Adipocyte (in vitro differentiated cells): ENCODE measurements at regions not wholly inside any gene's neighbourhood (a gene's known extent, or its start where the extent isn't known, plus 50 kb on each side); places are given as distances from the start of the nearest gene placed in this dataset.

Experiments
- DNase-seq: peaks from one replicate; pipeline ENCODE4 v3.0.0-alpha.2; 2015; ENCODE audit warnings: low read depth
- H3K27me3 ChIP-seq: replicated peaks from 2 replicates; pipeline ENCODE4 v1.7.0; 2013; ENCODE audit warnings: mild to moderate bottlenecking, low read length, moderate library complexity; ENCODE audit not compliant: control insufficient read depth, insufficient read depth
- H3K36me3 ChIP-seq: 2 replicates; pipeline ENCODE4 v1.7.0; 2013; ENCODE audit warnings: low read length, mild to moderate bottlenecking, moderate library complexity; ENCODE audit not compliant: control insufficient read depth, insufficient read depth, severe bottlenecking
- H3K4me1 ChIP-seq: 2 replicates; pipeline ENCODE4 v1.7.0; 2013; ENCODE audit warnings: mild to moderate bottlenecking, low read length, moderate library complexity; ENCODE audit not compliant: control insufficient read depth, insufficient read depth
- H3K4me3 ChIP-seq: 2 replicates; pipeline ENCODE4 v1.7.0; 2013; ENCODE audit warnings: mild to moderate bottlenecking, low read length, moderate library complexity
- H3K9ac ChIP-seq: 2 replicates; pipeline ENCODE4 v1.7.0; 2013; ENCODE audit warnings: mild to moderate bottlenecking, low read length, moderate library complexity
- H3K9me3 ChIP-seq: 2 replicates; pipeline ENCODE4 v1.7.0; 2013; ENCODE audit warnings: mild to moderate bottlenecking, low read length, moderate library complexity; ENCODE audit not compliant: control insufficient read depth

DNA sequence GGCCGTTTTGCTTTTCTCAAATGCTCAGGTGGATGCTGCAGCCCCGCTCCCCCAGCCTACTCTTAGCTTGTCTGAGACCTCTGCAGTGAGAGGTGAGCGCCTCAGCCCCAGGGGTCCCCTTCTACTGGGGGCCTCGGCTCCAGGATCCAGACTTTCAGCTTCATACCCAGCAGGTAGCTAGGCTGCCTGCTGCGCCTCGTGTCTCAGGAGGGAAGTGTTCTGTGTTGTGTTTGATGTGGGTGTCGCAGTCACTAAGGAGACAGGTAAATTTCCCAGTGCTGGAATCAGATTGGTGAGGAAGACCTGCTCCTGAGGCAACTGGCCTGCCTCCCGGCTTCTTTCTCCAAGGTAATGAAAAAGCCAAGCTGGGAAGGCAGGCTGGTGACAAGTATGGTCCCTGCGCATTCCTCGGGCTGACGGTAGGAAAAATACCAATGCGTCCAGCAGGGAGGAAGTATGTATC lies 604.0 kb upstream of the SALL1 start:
- Histone ChIP-seq H3K9me3 (no peaks in the 10 kb centered on the region), H3K4me3 (no peak overlapping the region), H3K27me3 (peaks cover 7% of the 10 kb centered on the region), H3K9ac (no peak overlapping the region), H3K4me1 (no peaks in the 10 kb centered on the region), H3K36me3 (no peaks in the 10 kb centered on the region)
- DNase-seq, result no peak

DNA sequence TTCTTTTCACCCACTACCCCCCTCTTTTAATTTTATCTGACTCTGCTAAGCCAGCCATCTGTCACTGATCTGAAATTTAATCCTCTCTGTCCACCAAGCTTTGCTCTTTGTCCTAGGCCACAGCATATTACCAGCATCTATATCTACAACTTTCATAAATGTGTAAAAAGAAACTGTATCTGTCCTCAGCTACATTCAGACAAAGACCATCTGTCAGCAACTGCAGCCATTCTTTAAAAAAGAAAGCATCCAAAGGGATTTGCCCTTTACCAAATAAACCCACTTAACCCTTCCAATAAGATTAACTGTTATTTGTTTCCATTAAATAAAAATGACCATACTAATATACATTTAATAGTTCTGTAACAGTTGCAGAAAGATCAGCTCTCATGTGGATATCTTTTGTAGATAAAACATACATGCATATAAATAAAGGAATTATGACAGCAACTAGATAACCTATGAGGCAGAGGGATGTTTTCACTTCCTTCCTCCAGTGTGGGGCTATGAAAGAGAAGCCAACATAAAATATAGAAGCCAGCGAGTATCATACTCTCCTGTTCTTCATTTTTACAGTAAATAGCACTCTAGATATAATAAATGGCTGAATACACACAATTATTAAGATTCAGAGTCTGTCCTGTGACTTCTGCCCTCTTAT lies 602.5 kb upstream of the SALL1 start:
- Histone ChIP-seq H3K4me1 (no peaks in the 10 kb centered on the region), H3K4me3 (no peak overlapping the region), H3K9me3 (no peaks in the 10 kb centered on the region), H3K36me3 (no peaks in the 10 kb centered on the region), H3K27me3 (peaks cover 7% of the 10 kb centered on the region), H3K9ac (no peak overlapping the region)
- DNase-seq, result no peak

DNA sequence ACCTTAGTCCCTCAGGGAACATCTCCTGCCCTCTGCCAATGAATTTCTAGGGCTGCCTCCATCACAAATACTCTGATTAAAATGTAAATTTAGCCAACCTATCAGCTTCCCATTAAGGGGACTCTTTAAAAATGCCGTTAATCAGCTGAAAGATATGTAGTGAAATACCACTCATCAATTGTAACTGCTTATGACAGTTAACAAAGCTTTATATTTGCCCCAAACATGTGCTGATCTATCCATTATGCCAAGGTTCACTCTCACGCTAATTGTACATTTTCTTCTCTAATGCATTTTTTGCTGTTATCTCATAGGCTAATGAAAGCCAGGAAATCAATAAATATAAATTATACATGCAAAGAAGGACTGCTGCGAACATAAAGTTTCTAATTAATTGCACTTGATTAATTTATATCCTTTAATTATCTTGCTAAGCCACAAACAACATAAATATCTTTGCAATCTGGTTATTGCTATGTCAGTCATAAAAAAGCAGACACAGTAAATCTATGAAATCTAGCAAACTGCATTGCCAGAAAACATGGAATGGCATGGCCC lies 601.4 kb upstream of the SALL1 start:
- Histone ChIP-seq H3K4me1 (no peaks in the 10 kb centered on the region), H3K4me3 (no peak overlapping the region), H3K36me3 (no peaks in the 10 kb centered on the region), H3K9me3 (no peaks in the 10 kb centered on the region), H3K27me3 (peaks cover 7% of the 10 kb centered on the region), H3K9ac (no peak overlapping the region)
- no peak for DNase-seq

DNA sequence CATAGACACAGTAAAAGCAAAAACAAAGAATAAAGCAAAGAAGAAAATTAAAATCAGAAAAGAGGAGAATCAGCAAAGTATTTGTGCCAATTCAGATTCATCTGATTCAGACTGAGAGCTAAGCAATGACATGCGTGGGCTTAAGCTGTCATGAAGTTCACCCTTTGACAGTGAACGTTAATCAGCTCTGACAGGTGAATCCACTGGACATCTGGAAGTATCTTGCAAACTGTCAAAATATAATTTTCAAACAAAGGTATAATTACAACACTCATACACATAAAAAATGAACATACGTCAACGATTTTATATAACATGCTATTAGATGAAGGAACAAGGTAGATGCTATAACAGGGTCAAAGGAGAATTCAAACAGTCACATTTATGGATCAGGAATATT lies 596.3 kb upstream of the SALL1 start:
- DNase-seq, result no peak
- H3K27me3 ChIP-seq, result no peaks in the 10 kb centered on the region

DNA sequence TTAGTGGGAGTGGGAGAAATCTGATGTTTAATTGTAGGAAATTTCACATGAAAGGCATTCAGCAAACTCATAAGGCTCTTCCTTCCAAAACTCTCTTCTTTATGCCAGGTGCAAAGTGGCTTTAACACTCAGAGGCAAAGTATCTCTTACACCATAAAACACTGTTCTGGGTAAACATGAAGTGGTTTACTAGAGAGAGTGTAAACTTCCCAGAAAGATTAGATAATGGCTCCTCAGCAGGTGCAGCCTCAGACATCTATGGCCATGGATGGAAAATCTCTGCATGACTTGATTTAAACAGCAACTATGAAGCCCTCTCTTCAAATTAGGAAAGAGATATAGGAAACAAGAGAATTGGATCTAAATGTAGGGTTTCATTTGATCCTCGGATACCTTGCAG lies 583.1 kb upstream of the SALL1 start:
- Histone ChIP-seq H3K4me3 (no peak overlapping the region), H3K9me3 (no peaks in the 10 kb centered on the region), H3K36me3 (no peaks in the 10 kb centered on the region), H3K27me3 (peaks cover 6% of the 10 kb centered on the region), H3K9ac (no peak overlapping the region), H3K4me1 (no peaks in the 10 kb centered on the region)
- DNase-seq, result no peak

More for the DNA sequence above, 596.3 kb upstream of the SALL1 start:
- Histone ChIP-seq H3K9ac (no peak overlapping the region), H3K36me3 (no peaks in the 10 kb centered on the region), H3K4me1 (no peaks in the 10 kb centered on the region), H3K9me3 (no peaks in the 10 kb centered on the region), H3K4me3 (no peak overlapping the region)

DNA sequence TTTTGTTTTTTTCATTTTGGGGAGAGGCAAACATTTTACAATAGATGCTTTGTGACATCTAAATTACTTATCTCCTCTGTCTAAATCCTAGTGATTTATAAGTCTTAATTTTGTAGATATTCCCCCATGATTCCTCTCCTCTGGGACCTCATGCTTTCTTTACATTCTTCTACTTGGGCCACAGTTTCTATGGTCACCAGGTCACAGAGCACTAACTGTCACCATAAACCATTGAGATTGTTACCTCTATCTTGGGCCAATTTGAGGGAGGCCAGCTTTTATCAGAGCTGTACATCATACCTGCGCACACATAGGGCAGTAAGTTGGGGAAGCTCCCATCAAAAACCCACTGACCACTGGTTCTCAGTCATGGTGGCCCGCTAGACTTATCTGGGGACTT lies 582.1 kb upstream of the SALL1 start:
- Histone ChIP-seq H3K4me3 (no peak overlapping the region), H3K9me3 (no peaks in the 10 kb centered on the region), H3K36me3 (no peaks in the 10 kb centered on the region), H3K4me1 (no peaks in the 10 kb centered on the region), H3K9ac (no peak overlapping the region), H3K27me3 (peaks cover 6% of the 10 kb centered on the region)
- no peak for DNase-seq

DNA sequence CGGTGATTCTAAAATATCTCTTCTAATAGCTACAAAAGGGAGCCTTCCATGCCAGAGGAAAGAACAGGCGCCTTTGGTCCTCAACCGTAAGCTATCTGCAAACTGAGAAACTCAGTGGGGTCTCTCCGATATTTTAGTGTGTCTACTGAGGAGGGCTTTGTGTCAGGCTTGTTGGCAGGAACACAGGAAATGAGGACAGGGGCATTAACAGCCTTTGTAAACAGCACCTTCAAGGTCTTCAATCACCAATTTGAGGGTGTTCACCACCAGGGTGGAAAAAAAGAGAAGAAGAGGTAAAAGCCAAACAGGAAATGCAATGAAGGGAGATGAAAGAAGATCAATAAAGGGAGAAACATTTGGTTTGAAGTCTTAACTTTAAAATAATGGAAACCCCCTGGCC lies 580.1 kb upstream of the SALL1 start:
- H3K27me3 ChIP-seq, result peaks cover 6% of the 10 kb centered on the region
- H3K36me3 ChIP-seq, result no peaks in the 10 kb centered on the region
- H3K4me3 ChIP-seq, result no peak overlapping the region
- peaks cover 7% of the 10 kb centered on the region for H3K9me3 ChIP-seq
- H3K9ac ChIP-seq, result no peak overlapping the region
- no peak for DNase-seq
- no peaks in the 10 kb centered on the region for H3K4me1 ChIP-seq

DNA sequence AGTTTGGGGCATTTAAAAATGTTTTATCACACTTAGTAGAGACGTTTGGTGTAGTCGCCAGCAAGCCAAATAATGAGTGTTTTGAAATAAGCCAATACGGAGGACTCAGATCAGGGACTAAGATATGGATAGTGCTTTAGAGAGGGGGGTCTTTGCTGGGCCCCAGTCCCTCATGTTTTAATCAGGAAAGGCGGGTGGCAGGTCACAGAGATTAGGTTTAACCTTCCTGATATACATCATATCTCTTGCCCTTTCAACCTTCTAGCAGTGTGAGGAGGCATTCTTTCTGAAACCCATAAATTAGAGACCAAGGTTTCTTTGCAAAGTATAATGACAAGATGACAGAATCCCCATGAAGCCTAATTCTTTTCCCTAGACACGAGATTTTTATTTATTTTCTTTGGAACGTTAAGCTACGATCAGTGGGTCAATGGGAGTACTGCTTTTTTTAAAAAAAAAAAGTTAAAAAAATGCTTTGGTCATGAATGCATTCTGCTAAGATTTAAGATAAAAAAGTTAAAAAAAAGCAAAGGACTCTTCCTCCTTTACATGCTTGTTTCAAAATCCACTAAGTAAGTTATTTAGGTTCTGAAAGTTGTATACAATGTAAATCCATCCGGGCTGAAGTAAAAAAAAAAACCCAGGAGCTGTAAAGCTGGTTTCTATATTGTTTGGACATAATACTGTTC lies 572.1 kb upstream of the SALL1 start:
- no peak for DNase-seq
- Histone ChIP-seq H3K4me3 (no peak overlapping the region), H3K9ac (no peak overlapping the region), H3K36me3 (no peaks in the 10 kb centered on the region), H3K4me1 (peaks cover 2% of the 10 kb centered on the region), H3K27me3 (peaks cover 3% of the 10 kb centered on the region), H3K9me3 (peaks cover 7% of the 10 kb centered on the region)

GRCh38 chr16:51722467-51722866 lies 571.4 kb upstream of the SALL1 start:
- Histone ChIP-seq H3K4me1 (peaks cover 2% of the 10 kb centered on the region), H3K27me3 (peaks cover 3% of the 10 kb centered on the region), H3K36me3 (no peaks in the 10 kb centered on the region), H3K4me3 (no peak overlapping the region), H3K9ac (no peak overlapping the region), H3K9me3 (peaks cover 7% of the 10 kb centered on the region)
- DNase-seq, result no peak

DNA sequence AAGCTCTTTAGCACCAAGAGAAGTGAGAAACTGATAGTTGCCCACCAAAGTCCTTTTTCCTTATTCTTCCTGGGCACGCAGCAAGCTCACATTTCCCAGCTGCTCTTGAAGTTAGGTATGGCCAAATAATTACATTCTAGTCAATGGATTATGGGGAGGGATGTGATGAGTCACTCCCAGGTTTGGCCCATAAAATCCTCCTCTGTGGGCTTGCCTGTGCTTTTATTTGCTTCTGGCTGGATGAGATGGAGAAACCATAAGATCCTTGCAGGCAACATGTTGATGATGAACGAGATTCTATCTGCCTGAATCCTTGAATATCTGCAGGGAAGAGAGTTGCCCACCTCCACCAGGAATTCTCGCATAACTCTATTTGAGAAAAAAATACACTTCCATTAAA lies 568.3 kb upstream of the SALL1 start:
- Histone ChIP-seq H3K36me3 (no peaks in the 10 kb centered on the region), H3K27me3 (peaks cover 3% of the 10 kb centered on the region), H3K9me3 (peaks cover 5% of the 10 kb centered on the region), H3K9ac (no peak overlapping the region), H3K4me1 (peaks cover 2% of the 10 kb centered on the region), H3K4me3 (no peak overlapping the region)
- DNase-seq, result no peak

- H3K9me3 ChIP-seq, result peaks cover 14% of the 10 kb centered on the region
- no peak for DNase-seq
- H3K27me3 ChIP-seq, result no peaks in the 10 kb centered on the region
- no peaks in the 10 kb centered on the region for H3K4me1 ChIP-seq
- H3K9ac ChIP-seq, result no peak overlapping the region
- no peaks in the 10 kb centered on the region for H3K36me3 ChIP-seq
- H3K4me3 ChIP-seq, result no peak overlapping the region
Measured at GRCh38 chr16:51716195-51716594, 565.1 kb upstream of the SALL1 start.
